ENCODE measurements at regions not wholly inside any gene's neighbourhood (a gene's known extent, or its start where the extent isn't known, plus 50 kb on each side); places are given as distances from the start of the nearest gene placed in this dataset.

GRCh38 chr3:153096731-153097131 lies 65.3 kb upstream of the RAP2B start:
- FAIRE-seq (no peak), DNase-seq (ENCODE audit: low read depth, low spot score) (no peak)
- no peak overlapping the region for H3K4me2 ChIP-seq (ENCODE audit: control insufficient read depth, extremely low read depth, insufficient read depth, low read depth, low read length)
- no peak for TF ChIP-seq CTCF (optimal IDR thresholded peaks at IDR 0.05 in 1 of 3, IDR thresholded peaks at IDR 0.05 in 1 of 3, conservative IDR thresholded peaks at IDR 0.05 in 1 of 3; ENCODE audit: extremely low read depth in 1 of 3, insufficient read depth in 2 of 3, low read length in 3 of 3)
- no peak for TF ChIP-seq EZH2 (IDR thresholded peaks at IDR 0.05; ENCODE audit: low read length)
- no peaks in the 10 kb centered on the region for H3K4me1 ChIP-seq (ENCODE audit: control insufficient read depth, extremely low read depth, insufficient read depth, low read length)
- no peaks in the 10 kb centered on the region for H3K79me2 ChIP-seq (ENCODE audit: control insufficient read depth, insufficient read depth, low read length)
- H3K4me3 ChIP-seq (ENCODE audit: control insufficient read depth in 2 of 3, extremely low read depth in 1 of 3, insufficient read depth in 2 of 3, low read depth in 1 of 3, low read length in 3 of 3), result no peak overlapping the region
- H3K36me3 ChIP-seq (ENCODE audit: control insufficient read depth in 2 of 2, extremely low read depth in 1 of 2, insufficient read depth in 2 of 2, low read length in 2 of 2), result no peaks in the 10 kb centered on the region
- H2AFZ ChIP-seq (ENCODE audit: control insufficient read depth, low read length), result no peak overlapping the region
- no peaks in the 10 kb centered on the region for H4K20me1 ChIP-seq (ENCODE audit: control insufficient read depth, extremely low read depth, insufficient read depth, low read length)
- H3K27me3 ChIP-seq (ENCODE audit: control insufficient read depth, extremely low read depth, insufficient read depth, low read length), result no peaks in the 10 kb centered on the region
- no peaks in the 10 kb centered on the region for H3K9me3 ChIP-seq (ENCODE audit: control insufficient read depth, low read depth, low read length)
- H3K27ac ChIP-seq (ENCODE audit: control insufficient read depth, insufficient read depth, low read length), result no peak overlapping the region
- H3K9me1 ChIP-seq (ENCODE audit: control insufficient read depth, extremely low read depth, insufficient read depth, low read length), result no peaks in the 10 kb centered on the region
- H3K9ac ChIP-seq (ENCODE audit: control insufficient read depth, extremely low read depth, insufficient read depth, low read length), result no peak overlapping the region
- dilution Hi-C loops (cut with MboI; ENCODE audit: extremely low pct_ligation_motif_present, low sequenced_read_pairs), result no loop called here

GRCh38 chr3:153097213-153097612 lies 64.8 kb upstream of the RAP2B start:
- no peaks in the 10 kb centered on the region for H4K20me1 ChIP-seq (ENCODE audit: control insufficient read depth, extremely low read depth, insufficient read depth, low read length)
- no peak overlapping the region for H3K27ac ChIP-seq (ENCODE audit: control insufficient read depth, insufficient read depth, low read length)
- no peak for TF ChIP-seq EZH2 (IDR thresholded peaks at IDR 0.05; ENCODE audit: low read length)
- no peak for TF ChIP-seq CTCF (optimal IDR thresholded peaks at IDR 0.05 in 1 of 3, IDR thresholded peaks at IDR 0.05 in 1 of 3, conservative IDR thresholded peaks at IDR 0.05 in 1 of 3; ENCODE audit: extremely low read depth in 1 of 3, insufficient read depth in 2 of 3, low read length in 3 of 3)
- H3K4me2 ChIP-seq (ENCODE audit: control insufficient read depth, extremely low read depth, insufficient read depth, low read depth, low read length), result no peak overlapping the region
- no peak overlapping the region for H3K4me3 ChIP-seq (ENCODE audit: control insufficient read depth in 2 of 3, extremely low read depth in 1 of 3, insufficient read depth in 2 of 3, low read depth in 1 of 3, low read length in 3 of 3)
- no peaks in the 10 kb centered on the region for H3K9me3 ChIP-seq (ENCODE audit: control insufficient read depth, low read depth, low read length)
- DNase-seq (ENCODE audit: low read depth, low spot score) (no peak), FAIRE-seq (no peak)
- H3K27me3 ChIP-seq (ENCODE audit: control insufficient read depth, extremely low read depth, insufficient read depth, low read length), result no peaks in the 10 kb centered on the region
- H2AFZ ChIP-seq (ENCODE audit: control insufficient read depth, low read length), result no peak overlapping the region
- H3K36me3 ChIP-seq (ENCODE audit: control insufficient read depth in 2 of 2, extremely low read depth in 1 of 2, insufficient read depth in 2 of 2, low read length in 2 of 2), result no peaks in the 10 kb centered on the region
- H3K79me2 ChIP-seq (ENCODE audit: control insufficient read depth, insufficient read depth, low read length), result no peaks in the 10 kb centered on the region
- no peak overlapping the region for H3K9ac ChIP-seq (ENCODE audit: control insufficient read depth, extremely low read depth, insufficient read depth, low read length)
- H3K4me1 ChIP-seq (ENCODE audit: control insufficient read depth, extremely low read depth, insufficient read depth, low read length), result no peaks in the 10 kb centered on the region
- dilution Hi-C loops (cut with MboI; ENCODE audit: extremely low pct_ligation_motif_present, low sequenced_read_pairs), result no loop called here
- H3K9me1 ChIP-seq (ENCODE audit: control insufficient read depth, extremely low read depth, insufficient read depth, low read length), result no peaks in the 10 kb centered on the region
